IPS-15b (cell line): ENCODE measurements at regions not wholly inside any gene's neighbourhood (a gene's known extent, or its start where the extent isn't known, plus 50 kb on each side); places are given as distances from the start of the nearest gene placed in this dataset.

ENCODE experiments used
- H3K27me3 ChIP-seq: one replicate; pipeline ENCODE4 v1.6.1; 2013; ENCODE audit warnings: low read length; ENCODE audit not compliant: control insufficient read depth, insufficient read depth
- H3K36me3 ChIP-seq: one replicate; pipeline ENCODE4 v1.6.1; 2013; ENCODE audit warnings: low read length; ENCODE audit not compliant: control insufficient read depth, insufficient read depth
- H3K4me1 ChIP-seq: one replicate; pipeline ENCODE4 v1.6.1; 2013; ENCODE audit warnings: mild to moderate bottlenecking, low read length; ENCODE audit not compliant: control insufficient read depth, insufficient read depth
- H3K4me3 ChIP-seq: one replicate; pipeline ENCODE4 v1.5.1; 2013; ENCODE audit warnings: low read depth, low read length
- H3K9ac ChIP-seq: one replicate; pipeline ENCODE4 v1.6.1; 2013; ENCODE audit warnings: low read depth, mild to moderate bottlenecking, low read length
- H3K9me3 ChIP-seq: one replicate; pipeline ENCODE4 v1.6.1; 2013; ENCODE audit warnings: mild to moderate bottlenecking, low read length; ENCODE audit not compliant: control insufficient read depth, insufficient read depth

DNA sequence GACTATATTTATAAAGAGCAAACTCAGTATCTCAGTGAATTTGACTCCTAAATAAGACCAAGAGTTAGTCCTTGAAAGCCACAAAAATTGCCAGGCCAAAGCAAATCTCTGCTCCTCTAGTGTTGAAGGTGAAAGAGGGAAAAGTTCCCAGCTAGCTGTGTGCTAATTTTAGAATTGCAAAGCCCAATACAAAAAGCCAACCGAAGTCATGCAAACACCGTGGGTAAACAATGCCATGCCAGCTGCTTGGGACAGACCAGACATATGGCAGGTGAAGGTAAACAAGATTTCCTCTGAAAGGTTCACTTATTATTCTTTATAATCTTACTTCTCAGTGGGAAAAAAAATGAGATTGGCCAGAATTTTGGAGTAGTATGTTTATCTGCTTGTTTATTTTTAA, 80.5 kb upstream of the LNX1 start:
- no peaks in the 10 kb centered on the region for H3K36me3 ChIP-seq
- no peak overlapping the region for H3K9ac ChIP-seq
- no peaks in the 10 kb centered on the region for H3K9me3 ChIP-seq

DNA sequence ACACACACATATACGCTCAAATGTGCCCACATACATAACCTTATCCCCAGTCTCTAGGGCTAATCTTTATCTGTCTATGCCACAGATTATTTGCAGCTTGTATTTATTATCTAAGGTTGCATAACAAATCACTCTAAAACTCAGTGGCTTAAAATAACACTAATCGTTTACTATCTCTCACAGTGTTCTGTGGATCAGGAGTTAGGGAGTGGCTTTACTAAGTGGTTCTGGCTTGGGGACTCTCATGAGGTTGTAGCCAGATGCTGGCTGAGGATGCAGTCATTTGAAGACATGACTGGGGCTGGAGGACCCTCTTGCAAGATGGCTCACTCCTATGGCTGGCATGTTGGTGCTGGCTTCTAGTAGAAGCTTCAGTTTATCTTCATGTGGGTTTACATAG, 68.5 kb upstream of the LNX1 start:
- Histone ChIP-seq H3K27me3 (no peaks in the 10 kb centered on the region), H3K36me3 (no peaks in the 10 kb centered on the region), H3K9me3 (no peaks in the 10 kb centered on the region), H3K4me1 (no peaks in the 10 kb centered on the region), H3K9ac (no peak overlapping the region), H3K4me3 (no peak overlapping the region)

More for the DNA sequence above, 80.5 kb upstream of the LNX1 start:
- H3K4me1 ChIP-seq: no peaks in the 10 kb centered on the region
- no peak overlapping the region for H3K4me3 ChIP-seq
- no peaks in the 10 kb centered on the region for H3K27me3 ChIP-seq

DNA sequence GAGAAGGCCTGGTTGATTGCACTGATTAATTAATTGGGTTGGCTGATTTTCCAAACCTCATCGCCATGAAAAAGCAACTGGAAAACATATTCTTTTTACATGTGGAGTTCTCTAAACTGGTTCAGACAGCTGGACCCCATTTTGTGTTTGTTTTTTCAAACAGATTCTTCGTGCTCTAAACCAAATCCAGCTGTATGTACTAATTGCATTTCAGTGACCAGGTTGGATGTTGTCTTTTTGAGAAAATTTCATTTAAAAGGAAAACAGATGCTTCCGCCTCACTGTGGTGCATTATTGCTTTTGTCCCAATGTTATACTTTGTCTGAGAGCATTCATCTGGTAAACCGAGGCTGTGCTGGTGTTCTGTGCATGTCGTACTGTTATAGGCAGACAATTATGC, 67.8 kb upstream of the LNX1 start:
- Histone ChIP-seq H3K36me3 (no peaks in the 10 kb centered on the region), H3K4me3 (no peak overlapping the region), H3K9ac (no peak overlapping the region), H3K27me3 (no peaks in the 10 kb centered on the region), H3K9me3 (no peaks in the 10 kb centered on the region), H3K4me1 (no peaks in the 10 kb centered on the region)

DNA sequence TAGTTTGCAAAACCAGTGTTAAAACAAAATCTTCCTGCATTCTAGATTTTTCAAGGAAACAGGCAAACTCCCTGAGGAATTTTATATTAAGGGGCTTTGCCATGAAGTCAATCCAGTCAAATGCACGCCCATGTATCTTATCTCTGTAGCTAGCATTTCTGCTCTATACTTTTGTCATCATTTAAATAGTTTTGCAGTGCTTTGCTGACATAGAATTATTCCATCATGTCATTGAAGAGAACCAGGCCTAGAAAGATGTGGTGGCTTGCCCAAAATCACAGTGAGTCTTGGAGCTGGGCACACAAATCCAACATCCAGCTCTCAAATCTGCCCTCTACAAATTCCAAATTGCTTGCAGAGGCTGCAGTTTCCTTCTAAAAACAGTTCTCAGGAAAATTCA, 66.7 kb upstream of the LNX1 start:
- Histone ChIP-seq H3K36me3 (no peaks in the 10 kb centered on the region), H3K4me3 (no peak overlapping the region), H3K9ac (no peak overlapping the region), H3K4me1 (peaks cover 2% of the 10 kb centered on the region), H3K27me3 (no peaks in the 10 kb centered on the region), H3K9me3 (no peaks in the 10 kb centered on the region)

DNA sequence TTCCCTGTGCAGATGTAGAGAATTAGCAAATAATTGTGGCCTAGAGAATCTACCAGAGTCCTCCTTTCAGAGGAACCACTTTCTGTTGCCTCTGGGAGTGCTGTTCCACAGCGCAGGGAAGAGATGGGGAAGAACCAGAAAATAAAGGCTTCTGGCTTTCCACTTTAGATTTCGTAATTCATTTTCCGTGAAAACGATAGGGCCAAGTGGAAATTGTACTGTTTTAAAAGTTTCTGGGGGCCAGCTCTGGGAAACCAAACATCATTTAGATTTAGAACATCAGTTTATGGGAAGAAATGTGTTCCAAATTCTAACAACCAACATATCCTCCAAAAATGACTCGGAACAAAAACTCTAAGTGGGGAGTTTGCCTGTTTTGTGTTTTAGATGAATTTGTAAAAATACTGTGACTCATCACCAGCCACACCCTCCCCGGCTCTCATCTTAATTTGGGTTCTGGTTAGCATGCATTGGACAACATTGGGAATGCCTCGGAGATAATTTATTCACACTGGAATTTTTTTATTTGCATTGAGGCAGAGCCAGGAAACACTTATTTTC, 65.2 kb upstream of the LNX1 start:
- Histone ChIP-seq H3K36me3 (no peaks in the 10 kb centered on the region), H3K4me3 (no peak overlapping the region), H3K9ac (no peak overlapping the region), H3K9me3 (no peaks in the 10 kb centered on the region), H3K4me1 (peaks cover 7% of the 10 kb centered on the region), H3K27me3 (no peaks in the 10 kb centered on the region)

DNA sequence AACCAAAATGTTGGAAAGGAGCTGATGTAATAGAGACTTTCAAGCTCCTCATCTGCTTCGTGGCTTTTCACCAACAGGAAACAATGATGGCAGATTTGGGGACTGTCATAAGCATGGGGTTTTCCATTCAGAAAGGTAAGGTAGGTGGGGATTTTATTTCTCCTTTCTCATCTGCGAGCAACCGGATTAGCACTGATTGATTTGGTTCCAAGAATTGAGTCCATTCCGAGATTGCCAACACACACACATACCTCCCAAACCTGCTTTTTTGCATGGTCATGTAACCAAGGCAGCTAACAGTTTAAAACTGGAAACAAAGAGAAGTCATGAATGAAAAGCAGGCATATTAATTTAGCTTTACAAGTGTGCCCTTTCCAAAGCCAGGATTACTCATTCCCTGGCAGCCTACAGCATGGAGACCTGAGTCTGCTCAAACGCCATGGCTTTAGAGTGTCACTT, 63.0 kb upstream of the LNX1 start:
- no peaks in the 10 kb centered on the region for H3K9me3 ChIP-seq
- H3K4me3 ChIP-seq: no peak overlapping the region
- peaks cover 7% of the 10 kb centered on the region for H3K4me1 ChIP-seq
- no peak overlapping the region for H3K9ac ChIP-seq
- no peaks in the 10 kb centered on the region for H3K27me3 ChIP-seq
- H3K36me3 ChIP-seq: no peaks in the 10 kb centered on the region

DNA sequence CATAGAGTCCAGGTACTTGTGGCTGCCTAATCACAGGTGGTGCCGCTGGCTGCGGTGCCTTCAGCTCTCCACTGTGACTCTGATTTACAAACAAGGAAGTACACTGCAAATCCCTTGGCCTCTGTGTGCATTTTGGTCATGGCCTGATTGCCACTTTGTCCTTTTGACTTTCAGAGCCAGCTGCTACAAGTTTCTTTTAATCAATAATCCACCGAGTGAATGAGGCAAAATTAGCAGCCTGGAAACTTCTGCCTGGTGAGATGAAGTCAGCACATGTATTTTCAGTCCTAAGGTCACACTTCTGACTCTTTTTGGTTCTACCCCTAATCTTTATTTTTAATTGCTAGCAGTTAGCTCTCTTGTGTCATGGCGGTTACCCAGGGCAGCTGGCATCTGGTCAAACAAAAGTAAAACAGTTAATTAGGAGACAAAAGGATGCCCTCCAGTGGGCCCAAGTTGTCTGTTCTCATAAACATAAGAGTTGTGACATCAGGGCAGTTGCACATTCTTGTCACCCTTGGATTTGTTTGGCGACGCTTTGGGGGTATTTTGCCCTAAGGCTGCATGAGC, 62.3 kb upstream of the LNX1 start:
- H3K27me3 ChIP-seq: no peaks in the 10 kb centered on the region
- peaks cover 7% of the 10 kb centered on the region for H3K4me1 ChIP-seq
- H3K36me3 ChIP-seq: no peaks in the 10 kb centered on the region
- H3K9me3 ChIP-seq: no peaks in the 10 kb centered on the region
- H3K9ac ChIP-seq: no peak overlapping the region
- H3K4me3 ChIP-seq: no peak overlapping the region

DNA sequence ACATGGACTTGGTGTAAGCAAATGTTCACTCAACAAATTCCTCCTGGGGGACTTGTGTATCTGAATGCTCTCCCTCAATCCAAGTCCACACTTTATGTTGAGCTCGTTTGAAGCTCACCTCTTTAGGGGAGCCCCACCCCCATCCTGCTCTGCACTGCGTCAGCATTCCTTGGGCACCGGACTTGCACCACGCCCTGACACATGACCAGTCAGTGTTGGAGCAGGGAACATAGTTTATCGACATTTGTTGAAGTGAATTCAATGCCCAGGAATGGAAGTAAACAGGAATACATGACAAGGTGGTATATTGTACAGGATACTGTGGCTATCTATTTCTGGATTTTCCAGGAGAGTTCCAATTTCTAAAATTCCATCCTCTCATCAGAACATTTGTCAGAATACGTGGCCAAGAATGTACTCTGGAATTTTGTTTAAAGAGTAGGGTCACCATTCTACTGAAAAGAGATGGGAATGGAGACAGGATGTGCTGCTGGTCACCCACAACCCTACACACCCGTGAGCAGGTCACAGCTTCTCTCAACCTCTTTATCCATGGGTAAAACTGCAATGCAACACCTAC, 60.0 kb upstream of the LNX1 start:
- no peaks in the 10 kb centered on the region for H3K27me3 ChIP-seq
- no peak overlapping the region for H3K9ac ChIP-seq
- H3K4me3 ChIP-seq: no peak overlapping the region
- peaks cover 7% of the 10 kb centered on the region for H3K4me1 ChIP-seq
- no peaks in the 10 kb centered on the region for H3K36me3 ChIP-seq
- no peaks in the 10 kb centered on the region for H3K9me3 ChIP-seq

DNA sequence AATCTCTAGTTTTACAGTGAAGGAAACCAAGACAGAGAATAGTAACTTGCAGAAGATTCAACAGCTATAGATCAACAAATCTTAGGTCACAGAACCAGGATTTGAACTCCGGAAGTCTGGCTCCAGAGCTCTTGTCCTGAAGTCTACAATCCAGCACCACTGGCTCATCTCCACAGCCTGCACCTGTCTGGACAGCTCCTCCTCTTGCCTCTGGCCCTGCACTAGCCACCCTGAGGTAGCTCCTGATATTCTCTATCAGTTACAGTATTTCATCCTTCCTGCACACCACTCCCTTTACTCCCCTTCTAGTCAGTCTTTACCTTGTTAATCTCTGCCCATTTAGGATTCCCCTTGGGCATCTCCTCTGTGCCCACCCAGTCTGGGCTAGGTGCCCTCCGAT, 58.1 kb upstream of the LNX1 start:
- Histone ChIP-seq H3K9me3 (no peaks in the 10 kb centered on the region), H3K27me3 (no peaks in the 10 kb centered on the region), H3K36me3 (no peaks in the 10 kb centered on the region), H3K4me1 (peaks cover 7% of the 10 kb centered on the region), H3K4me3 (no peak overlapping the region), H3K9ac (no peak overlapping the region)

DNA sequence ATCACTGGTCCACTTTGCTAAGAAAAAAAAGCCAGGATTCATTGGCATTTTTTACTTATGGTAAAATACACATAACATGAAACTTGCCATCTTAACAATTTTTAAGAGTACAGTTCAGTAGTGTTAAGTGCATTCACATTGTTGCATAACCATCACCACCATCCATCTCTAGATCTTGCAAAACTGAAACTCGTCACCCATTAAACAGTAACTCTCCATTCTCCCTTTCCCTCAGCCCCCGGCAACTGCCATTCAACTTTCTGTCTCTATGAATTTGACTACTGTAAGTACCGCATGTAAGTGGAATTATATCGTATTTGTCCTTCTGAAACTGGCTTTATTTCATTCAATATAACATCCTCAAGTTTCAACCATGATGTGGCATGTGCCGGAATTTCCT, 56.3 kb upstream of the LNX1 start:
- Histone ChIP-seq H3K27me3 (no peaks in the 10 kb centered on the region), H3K9ac (no peak overlapping the region), H3K36me3 (no peaks in the 10 kb centered on the region), H3K4me1 (peaks cover 5% of the 10 kb centered on the region), H3K4me3 (no peak overlapping the region), H3K9me3 (no peaks in the 10 kb centered on the region)

DNA sequence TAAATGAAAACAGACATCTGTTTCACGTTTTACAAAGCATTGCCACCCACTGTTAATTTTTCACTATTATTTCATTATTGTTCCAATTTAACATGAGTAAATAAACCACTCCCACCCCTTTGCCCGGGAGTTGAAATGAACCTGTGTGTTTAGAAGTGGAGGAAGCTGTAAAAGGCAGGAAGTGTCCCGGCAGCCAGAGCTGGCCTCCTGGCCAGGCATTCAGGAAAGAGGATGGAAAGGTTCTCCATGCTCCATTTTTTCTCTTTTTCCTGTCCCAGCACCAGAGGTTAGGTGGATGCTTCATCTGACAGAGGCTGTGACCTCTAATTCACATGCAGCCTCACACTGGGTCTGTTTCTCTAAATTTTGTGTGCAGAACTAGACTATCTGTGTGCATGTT, 55.5 kb upstream of the LNX1 start:
- H3K36me3 ChIP-seq: no peaks in the 10 kb centered on the region
- no peaks in the 10 kb centered on the region for H3K27me3 ChIP-seq
- no peaks in the 10 kb centered on the region for H3K9me3 ChIP-seq
- H3K4me3 ChIP-seq: no peak overlapping the region
- H3K9ac ChIP-seq: no peak overlapping the region
- no peaks in the 10 kb centered on the region for H3K4me1 ChIP-seq

DNA sequence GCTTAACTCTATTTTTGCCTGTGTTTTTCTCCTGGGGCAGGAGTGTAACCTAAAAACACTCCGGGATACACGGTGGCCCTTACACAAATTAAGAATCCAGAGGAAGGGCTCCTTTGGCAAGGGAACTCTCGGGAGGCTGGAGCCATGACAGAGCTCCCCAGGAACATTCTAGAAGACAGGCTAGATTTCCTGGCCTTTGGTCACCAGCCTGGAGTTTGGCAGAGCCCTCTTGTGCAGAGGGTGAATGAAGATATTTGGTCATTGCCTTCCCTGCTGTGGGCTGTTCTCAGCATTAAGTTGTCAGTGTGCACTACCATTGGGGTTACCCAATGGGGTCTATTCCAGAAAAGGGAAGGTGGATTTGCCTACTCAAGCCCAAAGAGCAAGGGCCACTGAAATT, 53.8 kb upstream of the LNX1 start:
- Histone ChIP-seq H3K9ac (no peak overlapping the region), H3K36me3 (no peaks in the 10 kb centered on the region), H3K27me3 (no peaks in the 10 kb centered on the region), H3K4me1 (no peaks in the 10 kb centered on the region), H3K9me3 (no peaks in the 10 kb centered on the region), H3K4me3 (no peak overlapping the region)
